H1 (cell line): ENCODE measurements at regions not wholly inside any gene's neighbourhood (a gene's known extent, or its start where the extent isn't known, plus 50 kb on each side); places are given as distances from the start of the nearest gene placed in this dataset.

Source experiments
- CTCF ChIA-PET: fragments of 300-600 bp; sonication (Branson Sonifier 250); formaldehyde crosslinking; loops from one replicate; lab custom pipeline; 2021; ENCODE audit not compliant: partially characterized antibody; lab: Charles Lee
- POLR2A ChIA-PET: fragments of 300-600 bp; sonication (Branson Sonifier 250); formaldehyde crosslinking; loops from one replicate; lab custom pipeline; 2021; ENCODE audit warnings: inconsistent platforms; ENCODE audit not compliant: partially characterized antibody; lab: Charles Lee
- DNase-seq, 2 experiments: peaks; one replicate each; pipeline versions ENCODE4 v3.0.0 to v3.0.0-alpha.2; 2010 to 2022; ENCODE audit warnings: low spot score in 2 of 2, low read depth in 1 of 2, mixed read lengths in 1 of 2
- FAIRE-seq: peaks from 2 replicates; lab custom pipeline; 2011; peaks lifted over from hg19 to GRCh38; lab: Jason Lieb, UNC
- H2AFZ ChIP-seq: 2 replicates; pipeline ENCODE4 v1.8.1; 2012; ENCODE audit warnings: low read length, inconsistent platforms
- H2AK5ac ChIP-seq: 2 replicates; pipeline ENCODE4 v1.6.1; 2013; ENCODE audit warnings: low read depth, low read length
- H2BK120ac ChIP-seq: replicated peaks from 2 replicates; pipeline ENCODE3; 2013; ENCODE audit warnings: low read depth, low read length, inconsistent platforms
- H2BK12ac ChIP-seq: 2 replicates; pipeline ENCODE4 v1.6.1; 2013; ENCODE audit warnings: low read depth, low read length
- H2BK15ac ChIP-seq: 2 replicates; pipeline ENCODE4 v1.6.1; 2013; ENCODE audit warnings: low read length
- H2BK20ac ChIP-seq: 2 replicates; pipeline ENCODE4 v1.6.1; 2013; ENCODE audit warnings: low read length
- H2BK5ac ChIP-seq: 2 replicates; pipeline ENCODE4 v1.6.1; 2013; ENCODE audit warnings: low read depth, low read length
- H3K14ac ChIP-seq: 2 replicates; pipeline ENCODE4 v1.6.1; 2013; ENCODE audit warnings: inconsistent platforms; ENCODE audit not compliant: insufficient read length
- H3K18ac ChIP-seq: 2 replicates; pipeline ENCODE4 v1.6.1; 2013; ENCODE audit warnings: low read length; ENCODE audit errors: extremely low read depth
- H3K23ac ChIP-seq: 2 replicates; pipeline ENCODE4 v1.6.1; 2013; ENCODE audit warnings: inconsistent platforms; ENCODE audit not compliant: insufficient read length
- H3K23me2 ChIP-seq: 2 replicates; pipeline ENCODE4 v1.6.1; 2013; ENCODE audit warnings: low read depth, low read length
- H3K27ac ChIP-seq: 2 replicates; pipeline ENCODE4 v1.6.1; 2011; ENCODE audit warnings: low read depth, low read length, inconsistent platforms
- H3K27me3 ChIP-seq, 4 experiments: replicated peaks in 1 of 4; 1 replicate in 1 of 4; 2 replicates in 3 of 4; pipeline versions ENCODE4 v1.6.1 to v1.8.1; 2011 to 2013; ENCODE audit warnings: low read length in 3 of 4, mild to moderate bottlenecking in 3 of 4, inconsistent platforms in 2 of 4, mixed read lengths in 2 of 4, moderate library complexity in 1 of 4; ENCODE audit not compliant: control insufficient read depth in 3 of 4, insufficient read depth in 3 of 4; ENCODE audit errors: extremely low read depth in 1 of 4
- H3K36me3 ChIP-seq, 4 experiments: 2 replicates each; pipeline versions ENCODE4 v1.6.1 to v1.8.1; 2011 to 2013; ENCODE audit warnings: mild to moderate bottlenecking in 4 of 4, low read length in 3 of 4, moderate library complexity in 2 of 4, control low read depth in 1 of 4, inconsistent platforms in 1 of 4; ENCODE audit not compliant: insufficient read depth in 4 of 4, control insufficient read depth in 2 of 4
- H3K4ac ChIP-seq: replicated peaks from 2 replicates; pipeline ENCODE3; 2013; ENCODE audit warnings: low read length, low read depth, mixed read lengths, inconsistent platforms; ENCODE audit not compliant: insufficient read length
- H3K4me1 ChIP-seq, 4 experiments: replicated peaks in 1 of 4; 1 replicate in 1 of 4; 2 replicates in 3 of 4; pipeline versions ENCODE4 v1.6.1 to v1.8.1; 2011 to 2013; ENCODE audit warnings: low read length in 3 of 4, inconsistent platforms in 2 of 4, mixed read lengths in 1 of 4; ENCODE audit not compliant: insufficient read depth in 4 of 4, control insufficient read depth in 3 of 4
- H3K4me2 ChIP-seq, 2 experiments: 2 replicates each; pipeline versions ENCODE4 v1.6.1 to v1.8.1; 2011 to 2013; ENCODE audit warnings: low read depth in 2 of 2, low read length in 2 of 2, control low read depth in 1 of 2, inconsistent platforms in 1 of 2, mild to moderate bottlenecking in 1 of 2; ENCODE audit not compliant: insufficient read depth in 1 of 2
- H3K4me3 ChIP-seq, 4 experiments: fragments of 200-600, 300-600 bp in 1 of 4; sonication (generic), shearing (Covaris generic), sonication (Bioruptor Twin) in 1 of 4; 2 replicates each; pipeline versions ENCODE4 v1.5.1 to v1.8.1; 2011 to 2016; ENCODE audit warnings: low read length in 4 of 4, low read depth in 3 of 4, control low read depth in 2 of 4, inconsistent platforms in 2 of 4, mild to moderate bottlenecking in 2 of 4, mixed read lengths in 1 of 4, moderate library complexity in 1 of 4; ENCODE audit not compliant: insufficient read depth in 2 of 4; ENCODE audit errors: extremely low read depth in 1 of 4
- H3K56ac ChIP-seq: replicated peaks from 2 replicates; pipeline ENCODE3; 2013; ENCODE audit warnings: low read depth, mild to moderate bottlenecking, mixed read lengths, low read length, inconsistent platforms; ENCODE audit not compliant: insufficient read length
- H3K79me1 ChIP-seq: 2 replicates; pipeline ENCODE4 v1.6.1; 2013; ENCODE audit warnings: low read depth, low read length, control low read depth
- H3K79me2 ChIP-seq, 2 experiments: 2 replicates each; pipeline versions ENCODE4 v1.6.1 to v1.8.1; 2012 to 2013; ENCODE audit warnings: low read length in 2 of 2, mild to moderate bottlenecking in 2 of 2, inconsistent platforms in 1 of 2; ENCODE audit not compliant: insufficient read depth in 2 of 2, control insufficient read depth in 1 of 2
- H3K9ac ChIP-seq, 4 experiments: replicated peaks in 1 of 4; 1 replicate in 1 of 4; 2 replicates in 3 of 4; pipeline versions ENCODE4 v1.6.1 to v1.8.1; 2011 to 2013; ENCODE audit warnings: low read depth in 3 of 4, low read length in 3 of 4, control low read depth in 2 of 4, mild to moderate bottlenecking in 2 of 4, moderate library complexity in 2 of 4, inconsistent platforms in 1 of 4; ENCODE audit errors: extremely low read depth in 1 of 4
- H3K9me3 ChIP-seq, 2 experiments: 2 replicates each; pipeline versions ENCODE4 v1.6.1 to v1.8.1; 2012 to 2013; ENCODE audit warnings: mild to moderate bottlenecking in 2 of 2, moderate library complexity in 2 of 2, control low read depth in 1 of 2, inconsistent platforms in 1 of 2, low read depth in 1 of 2, low read length in 1 of 2, mixed read lengths in 1 of 2; ENCODE audit not compliant: insufficient read depth in 2 of 2
- H4K20me1 ChIP-seq, 2 experiments: replicated peaks in 1 of 2; 2 replicates each; pipeline versions ENCODE3 to v1.8.1; 2011 to 2013; ENCODE audit warnings: inconsistent platforms in 2 of 2, low read length in 2 of 2, mild to moderate bottlenecking in 1 of 2; ENCODE audit not compliant: insufficient read depth in 2 of 2, control insufficient read depth in 1 of 2
- H4K5ac ChIP-seq: 2 replicates; pipeline ENCODE4 v1.6.1; 2013; ENCODE audit warnings: low read length, low read depth, mixed read lengths, inconsistent platforms; ENCODE audit not compliant: insufficient read length
- H4K8ac ChIP-seq: 2 replicates; pipeline ENCODE4 v1.8.0; 2013; ENCODE audit warnings: mild to moderate bottlenecking, moderate library complexity, low read length, inconsistent platforms; ENCODE audit not compliant: insufficient read depth; ENCODE audit errors: extremely low read depth
- H4K91ac ChIP-seq: replicated peaks from 2 replicates; pipeline ENCODE3; 2013; ENCODE audit warnings: low read length, mixed read lengths, inconsistent platforms; ENCODE audit not compliant: insufficient read length
- ASH2L ChIP-seq: fragments of 200-600, 300-600 bp; sonication (generic); IDR thresholded peaks from one replicate; pipeline ENCODE4 v1.7.1; 2017; ENCODE audit warnings: low read length
- BCL11A ChIP-seq, 2 experiments: IDR thresholded peaks; one replicate each; pipeline ENCODE4 v1.6.1; 2011; ENCODE audit warnings: low read depth in 2 of 2, low read length in 2 of 2, mild to moderate bottlenecking in 2 of 2
- BRCA1 ChIP-seq: IDR thresholded peaks from 2 replicates; pipeline ENCODE4 v1.6.1; 2012; ENCODE audit warnings: low read depth, low read length, improper control_type of control experiment
- CTCF ChIP-seq, 3 experiments: IDR thresholded peaks; 1 replicate in 2 of 3; 2 replicates in 1 of 3; pipeline versions ENCODE4 v1.5.1 to v1.6.1; 2011; ENCODE audit warnings: low read length in 3 of 3, mild to moderate bottlenecking in 3 of 3, inconsistent platforms in 2 of 3, low read depth in 1 of 3, moderate library complexity in 1 of 3; ENCODE audit not compliant: insufficient read depth in 1 of 3; ENCODE audit errors: control extremely low read depth in 1 of 3
- GABPA ChIP-seq: IDR thresholded peaks from 2 replicates; pipeline ENCODE4 v1.6.1; 2011; ENCODE audit warnings: mild to moderate bottlenecking, low read length, moderate library complexity, borderline replicate concordance; ENCODE audit not compliant: insufficient read depth
- HDAC2 ChIP-seq, 2 experiments: fragments of 300-600 bp in 1 of 2; sonication (generic) in 1 of 2; IDR thresholded peaks; 2 replicates each; pipeline ENCODE4 v1.6.1; 2011 to 2012; ENCODE audit warnings: low read depth in 2 of 2, low read length in 2 of 2, mild to moderate bottlenecking in 2 of 2, moderate library complexity in 2 of 2, borderline replicate concordance in 1 of 2, inconsistent platforms in 1 of 2
- HDAC6 ChIP-seq: IDR thresholded peaks from one replicate; pipeline ENCODE4 v1.7.1; 2012; ENCODE audit warnings: low read depth, mild to moderate bottlenecking, inconsistent platforms, low read length, moderate library complexity
- SIRT6 ChIP-seq: IDR thresholded peaks from one replicate; pipeline ENCODE4 v1.7.1; 2012; ENCODE audit warnings: low read length, inconsistent platforms
- SIX5 ChIP-seq: IDR thresholded peaks from 2 replicates; pipeline ENCODE4 v1.6.1; 2011; ENCODE audit warnings: mild to moderate bottlenecking, low read depth, low read length
- SUZ12 ChIP-seq: fragments of 200-600 bp; sonication (generic); IDR thresholded peaks from 2 replicates; pipeline ENCODE4 v1.6.1; 2012; ENCODE audit warnings: mild to moderate bottlenecking, inconsistent platforms, low read length, moderate library complexity, mixed read lengths
- TEAD4 ChIP-seq: IDR thresholded peaks from 2 replicates; pipeline ENCODE4 v1.6.1; 2012; ENCODE audit warnings: low read depth, low read length, inconsistent platforms, mixed read lengths
- ZNF274 ChIP-seq: IDR thresholded peaks from 2 replicates; pipeline ENCODE4 v1.7.0; 2012; ENCODE audit warnings: low read length, borderline replicate concordance; ENCODE audit errors: extremely low read depth
- WGBS, 2 experiments: shearing (Covaris generic) in 1 of 2; methylation state at CpG; one replicate each; pipeline versions ENCODE4 v1.1.6 to v1.1.7; 2013 to 2015; ENCODE audit warnings: low lambda C conversion rate in 2 of 2, mixed read lengths in 2 of 2, inconsistent platforms in 1 of 2, low coverage in 1 of 2, missing lambda C conversion rate in 1 of 2; ENCODE audit not compliant: insufficient replicate concordance in 2 of 2, insufficient coverage in 1 of 2, insufficient read length in 1 of 2; ENCODE audit errors: extremely low coverage in 1 of 2, missing lambda C conversion rate in 1 of 2; 5-methylcytosine and 5-hydroxymethylcytosine counted together

- no peak overlapping the region for H3K4me2 ChIP-seq
- H2BK20ac ChIP-seq, result no peak overlapping the region
- no peak overlapping the region for H4K5ac ChIP-seq
- H4K8ac ChIP-seq, result no peak overlapping the region
- H3K9ac ChIP-seq, result no peak overlapping the region
- H3K36me3 ChIP-seq, result no peaks in the 10 kb centered on the region; a peak in 1 of 8 replicates
- no peak overlapping the region for H3K27ac ChIP-seq
- H3K4ac ChIP-seq, result no peak overlapping the region
- no peak overlapping the region for H2AFZ ChIP-seq
- H3K79me1 ChIP-seq, result no peaks in the 10 kb centered on the region
- WGBS, 2 experiments, result 68% methylated on average over 1 of the region's 1 CpG; no CpG with 5 or more reads in 1 of the 2 experiments
- H2AK5ac ChIP-seq, result no peak overlapping the region
- no peak overlapping the region for H2BK120ac ChIP-seq
- no peaks in the 10 kb centered on the region for H3K23me2 ChIP-seq
- peaks cover 0 to under 1% of the 10 kb centered on the region in 2 experiments; a peak in 1 of 4 replicates for H3K9me3 ChIP-seq
- H3K4me1 ChIP-seq, result peaks cover 0 to 5% (median 0%) of the 10 kb centered on the region in 4 experiments; a peak in 4 of 7 replicates
- no peak overlapping the region for H2BK12ac ChIP-seq
- no peaks in the 10 kb centered on the region for H3K79me2 ChIP-seq
- FAIRE-seq, result no peak
- no peak overlapping the region for H3K14ac ChIP-seq
- DNase-seq, result no peak
- ChIA-PET CTCF (interaction anchor here (3.8 kb wide), 1 partner anchor 11 kb away, joined by 23 read pairs; no protein-coding TSS in a partner anchor), POLR2A (no interaction called here)
- H3K23ac ChIP-seq, result no peak overlapping the region
- no peak overlapping the region for H3K56ac ChIP-seq
- no peak overlapping the region for H2BK15ac ChIP-seq
- H3K27me3 ChIP-seq, result no peaks in the 10 kb centered on the region
- no peak overlapping the region for H3K18ac ChIP-seq
- H4K91ac ChIP-seq, result no peak overlapping the region
- H2BK5ac ChIP-seq, result no peak overlapping the region
- H4K20me1 ChIP-seq, result no peaks in the 10 kb centered on the region
- H3K4me3 ChIP-seq, result no peak overlapping the region
- TF ChIP-seq SIRT6 (no peak), GABPA (no peak), SIX5 (no peak), ASH2L (no peak), HDAC6 (no peak), BRCA1 (no peak), HDAC2 (IDR thresholded peaks at IDR 0.05; ENCODE audit: borderline replicate concordance in 1 of 2, low read depth in 2 of 2, low read length in 2 of 2) (no peak), CTCF (IDR thresholded peaks at IDR 0.05; ENCODE audit: control extremely low read depth in 1 of 3, insufficient read depth in 1 of 3, low read depth in 1 of 3, low read length in 3 of 3) (no peak), ZNF274 (no peak), TEAD4 (no peak), SUZ12 (no peak), BCL11A (IDR thresholded peaks at IDR 0.05; ENCODE audit: low read depth in 2 of 2, low read length in 2 of 2) (no peak)
Measured at GRCh38 chr15:35197754-35198153, 112.7 kb upstream of the NANOGP8 start.
